Activated naive CD8-positive, alpha-beta T cell treated with anti-CD3 and anti-CD28 coated beads for 36 hours (primary cell): ENCODE measurements at regions not wholly inside any gene's neighbourhood (a gene's known extent, or its start where the extent isn't known, plus 50 kb on each side); places are given as distances from the start of the nearest gene placed in this dataset.
"Not testable (repeated sequence)": the region's sequence is repeated elsewhere in the genome, so short reads cannot be mapped to it uniquely, and the experiment has no call there.

Source experiments
- DNase-seq: peaks from one replicate; pipeline ENCODE4 v3.0.0; 2021
- H3K27ac Mint-ChIP-seq: one replicate; pipeline ENCODE4 v1.8.0; 2022; ENCODE audit warnings: mild to moderate bottlenecking, moderate library complexity, mixed read lengths
- H3K27me3 Mint-ChIP-seq: one replicate; pipeline ENCODE4 v1.8.0; 2022; ENCODE audit warnings: mild to moderate bottlenecking, mixed read lengths
- H3K36me3 Mint-ChIP-seq: one replicate; pipeline ENCODE4 v1.8.0; 2021; ENCODE audit warnings: mild to moderate bottlenecking, mixed read lengths
- H3K4me1 Mint-ChIP-seq: one replicate; pipeline ENCODE4 v1.8.0; 2021; ENCODE audit warnings: mixed read lengths
- H3K4me3 Mint-ChIP-seq: one replicate; pipeline ENCODE4 v1.8.0; 2022; ENCODE audit warnings: mild to moderate bottlenecking, moderate library complexity, mixed read lengths
- H3K9me3 Mint-ChIP-seq: one replicate; pipeline ENCODE4 v1.8.0; 2022; ENCODE audit warnings: mixed read lengths

GRCh38 chr3:56955492-56956111 lies 104.9 kb upstream of the SPATA12 start:
- H3K4me3 Mint-ChIP-seq = no peak overlapping the region
- H3K27me3 Mint-ChIP-seq = no peaks in the 10 kb centered on the region
- peaks cover 12% of the 10 kb centered on the region for H3K4me1 Mint-ChIP-seq
- DNase-seq = no peak
- H3K36me3 Mint-ChIP-seq = no peaks in the 10 kb centered on the region
- no peaks in the 10 kb centered on the region for H3K9me3 Mint-ChIP-seq
- H3K27ac Mint-ChIP-seq = no peak overlapping the region

- Mint-ChIP-seq H3K9me3 (peaks cover 3% of the 10 kb centered on the region), H3K4me3 (no peak overlapping the region), H3K27me3 (no peaks in the 10 kb centered on the region)
Observed at GRCh38 chr3:56954125-56954524, 106.3 kb upstream of the SPATA12 start.

GRCh38 chr3:56952846-56953245 lies 107.6 kb upstream of the SPATA12 start:
- H3K36me3 Mint-ChIP-seq = no peaks in the 10 kb centered on the region
- H3K9me3 Mint-ChIP-seq = peaks cover 3% of the 10 kb centered on the region
- H3K27ac Mint-ChIP-seq = no peak overlapping the region
- H3K4me1 Mint-ChIP-seq = peaks cover 4% of the 10 kb centered on the region
- no peak for DNase-seq
- H3K27me3 Mint-ChIP-seq = no peaks in the 10 kb centered on the region
- no peak overlapping the region for H3K4me3 Mint-ChIP-seq

More at GRCh38 chr3:56954125-56954524, 106.3 kb upstream of the SPATA12 start:
- no peak for DNase-seq
- no peak overlapping the region for H3K27ac Mint-ChIP-seq
- peaks cover 7% of the 10 kb centered on the region for H3K4me1 Mint-ChIP-seq
- H3K36me3 Mint-ChIP-seq = no peaks in the 10 kb centered on the region

- Mint-ChIP-seq H3K4me3 (no peak overlapping the region), H3K27me3 (no peaks in the 10 kb centered on the region), H3K4me1 (no peaks in the 10 kb centered on the region), H3K9me3 (peaks cover 6% of the 10 kb centered on the region), H3K27ac (no peak overlapping the region), H3K36me3 (no peaks in the 10 kb centered on the region)
- DNase-seq = no peak
Observed at GRCh38 chr3:56952061-56952460, 108.4 kb upstream of the SPATA12 start.

- H3K27ac Mint-ChIP-seq = no peak overlapping the region
- no peak overlapping the region for H3K4me3 Mint-ChIP-seq
- no peak for DNase-seq
Observed at GRCh38 chr3:56951366-56951765, 109.1 kb upstream of the SPATA12 start.

GRCh38 chr3:56945378-56945777 lies 115.1 kb upstream of the SPATA12 start:
- not testable (repeated sequence) for H3K27ac Mint-ChIP-seq, DNase-seq, H3K4me3 Mint-ChIP-seq, H3K27me3 Mint-ChIP-seq
- peaks cover 16% of the 10 kb centered on the region for H3K36me3 Mint-ChIP-seq
- peaks cover 20% of the 10 kb centered on the region for H3K9me3 Mint-ChIP-seq
- H3K4me1 Mint-ChIP-seq = peaks cover 13% of the 10 kb centered on the region

More at GRCh38 chr3:56951366-56951765, 109.1 kb upstream of the SPATA12 start:
- no peaks in the 10 kb centered on the region for H3K4me1 Mint-ChIP-seq
- H3K9me3 Mint-ChIP-seq = peaks cover 10% of the 10 kb centered on the region
- H3K27me3 Mint-ChIP-seq = no peaks in the 10 kb centered on the region
- peaks cover 3% of the 10 kb centered on the region for H3K36me3 Mint-ChIP-seq

GRCh38 chr3:56942523-56942922 lies 117.9 kb upstream of the SPATA12 start:
- no peak for DNase-seq
- Mint-ChIP-seq H3K4me3 (no peak overlapping the region), H3K4me1 (peaks cover 17% of the 10 kb centered on the region), H3K27ac (peak overlapping the region; percentile 34), H3K27me3 (no peaks in the 10 kb centered on the region), H3K36me3 (peaks cover 16% of the 10 kb centered on the region), H3K9me3 (peaks cover 17% of the 10 kb centered on the region)

GRCh38 chr3:56940976-56941375 lies 119.5 kb upstream of the SPATA12 start:
- peaks cover 6% of the 10 kb centered on the region for H3K9me3 Mint-ChIP-seq
- peaks cover 17% of the 10 kb centered on the region for H3K4me1 Mint-ChIP-seq
- H3K27me3 Mint-ChIP-seq = no peaks in the 10 kb centered on the region
- no peak overlapping the region for H3K4me3 Mint-ChIP-seq
- H3K27ac Mint-ChIP-seq = no peak overlapping the region
- H3K36me3 Mint-ChIP-seq = peaks cover 9% of the 10 kb centered on the region
- no peak for DNase-seq

- no peak for DNase-seq
- no peak overlapping the region for H3K4me3 Mint-ChIP-seq
- H3K4me1 Mint-ChIP-seq = peaks cover 23% of the 10 kb centered on the region
- no peaks in the 10 kb centered on the region for H3K27me3 Mint-ChIP-seq
- H3K36me3 Mint-ChIP-seq = peaks cover 5% of the 10 kb centered on the region
- peaks cover 6% of the 10 kb centered on the region for H3K9me3 Mint-ChIP-seq
- H3K27ac Mint-ChIP-seq = no peak overlapping the region
Observed at GRCh38 chr3:56940321-56940720, 120.1 kb upstream of the SPATA12 start.

GRCh38 chr3:56939834-56940233 lies 120.6 kb upstream of the SPATA12 start:
- no peaks in the 10 kb centered on the region for H3K27me3 Mint-ChIP-seq
- no peak for DNase-seq
- H3K4me1 Mint-ChIP-seq = peaks cover 21% of the 10 kb centered on the region
- H3K36me3 Mint-ChIP-seq = peaks cover 5% of the 10 kb centered on the region
- H3K27ac Mint-ChIP-seq = no peak overlapping the region
- H3K9me3 Mint-ChIP-seq = peaks cover 3% of the 10 kb centered on the region
- H3K4me3 Mint-ChIP-seq = no peak overlapping the region

GRCh38 chr3:56938530-56938929 lies 121.9 kb upstream of the SPATA12 start:
- DNase-seq = no peak
- Mint-ChIP-seq H3K4me1 (peaks cover 21% of the 10 kb centered on the region), H3K4me3 (no peak overlapping the region), H3K9me3 (peaks cover 4% of the 10 kb centered on the region), H3K27ac (no peak overlapping the region), H3K36me3 (peaks cover 5% of the 10 kb centered on the region), H3K27me3 (no peaks in the 10 kb centered on the region)

- Mint-ChIP-seq H3K27ac (no peak overlapping the region), H3K4me1 (peaks cover 16% of the 10 kb centered on the region), H3K36me3 (peaks cover 6% of the 10 kb centered on the region), H3K9me3 (peaks cover 4% of the 10 kb centered on the region), H3K27me3 (no peaks in the 10 kb centered on the region), H3K4me3 (no peak overlapping the region)
- no peak for DNase-seq
Observed at GRCh38 chr3:56937580-56937979, 122.9 kb upstream of the SPATA12 start.

GRCh38 chr3:56935811-56936210 lies 124.7 kb upstream of the SPATA12 start:
- Mint-ChIP-seq H3K9me3 (peaks cover 4% of the 10 kb centered on the region), H3K27me3 (no peaks in the 10 kb centered on the region), H3K4me3 (no peak overlapping the region), H3K36me3 (peaks cover 9% of the 10 kb centered on the region), H3K27ac (no peak overlapping the region), H3K4me1 (peaks cover 19% of the 10 kb centered on the region)
- no peak for DNase-seq

GRCh38 chr3:56934481-56934880 lies 126.0 kb upstream of the SPATA12 start:
- H3K9me3 Mint-ChIP-seq, H3K27me3 Mint-ChIP-seq, DNase-seq, H3K27ac Mint-ChIP-seq, H3K4me3 Mint-ChIP-seq: not testable (repeated sequence)
- Mint-ChIP-seq H3K4me1 (peaks cover 24% of the 10 kb centered on the region), H3K36me3 (peaks cover 12% of the 10 kb centered on the region)

- peaks cover 14% of the 10 kb centered on the region for H3K36me3 Mint-ChIP-seq
- peaks cover 4% of the 10 kb centered on the region for H3K9me3 Mint-ChIP-seq
- no peaks in the 10 kb centered on the region for H3K27me3 Mint-ChIP-seq
- H3K4me1 Mint-ChIP-seq = peaks cover 28% of the 10 kb centered on the region
- no peak overlapping the region for H3K27ac Mint-ChIP-seq
- no peak overlapping the region for H3K4me3 Mint-ChIP-seq
- no peak for DNase-seq
Observed at GRCh38 chr3:56933803-56934202, 126.7 kb upstream of the SPATA12 start.

GRCh38 chr3:56932866-56933265 lies 127.6 kb upstream of the SPATA12 start:
- Mint-ChIP-seq H3K36me3 (peaks cover 14% of the 10 kb centered on the region), H3K9me3 (peaks cover 4% of the 10 kb centered on the region), H3K4me3 (no peak overlapping the region), H3K4me1 (peaks cover 38% of the 10 kb centered on the region), H3K27ac (no peak overlapping the region), H3K27me3 (no peaks in the 10 kb centered on the region)
- no peak for DNase-seq
